CD14-positive monocyte (primary cell): ENCODE measurements at regions not wholly inside any gene's neighbourhood (a gene's known extent, or its start where the extent isn't known, plus 50 kb on each side); places are given as distances from the start of the nearest gene placed in this dataset.
"Not testable (repeated sequence)": the region's sequence is repeated elsewhere in the genome, so short reads cannot be mapped to it uniquely, and the experiment has no call there.

Experiments used
- DNase-seq, 3 donors: peaks; one replicate each; pipeline ENCODE4 v3.0.0-alpha.2; 2011 to 2022
- H2AFZ ChIP-seq: 2 replicates; pipeline ENCODE4 v1.6.0; 2012; ENCODE audit warnings: mild to moderate bottlenecking, low read depth, low read length, inconsistent platforms; ENCODE audit not compliant: insufficient read depth, poor library complexity, severe bottlenecking
- H3K27ac ChIP-seq, 2 donors: 1 replicate in 1 of 2; 2 replicates in 1 of 2; pipeline ENCODE4 v1.5.1; 2012 to 2013; ENCODE audit warnings: low read length in 2 of 2, control low read depth in 1 of 2, inconsistent platforms in 1 of 2, low read depth in 1 of 2, mild to moderate bottlenecking in 1 of 2
- H3K27me3 ChIP-seq, 2 donors: one replicate each; pipeline versions ENCODE4 v1.6.0 to v1.6.1; 2011 to 2013; ENCODE audit warnings: low read length in 2 of 2; ENCODE audit not compliant: control insufficient read depth in 2 of 2, insufficient read depth in 2 of 2
- H3K36me3 ChIP-seq, 2 donors: replicated peaks in 1 of 2; 1 replicate in 1 of 2; 2 replicates in 1 of 2; pipeline versions ENCODE4 v1.5.1 to v1.6.1; 2012 to 2013; ENCODE audit warnings: low read length in 2 of 2, control low read depth in 1 of 2, inconsistent platforms in 1 of 2, mild to moderate bottlenecking in 1 of 2; ENCODE audit not compliant: insufficient read depth in 2 of 2, control insufficient read depth in 1 of 2
- H3K4me1 ChIP-seq, 2 donors: 1 replicate in 1 of 2; 2 replicates in 1 of 2; pipeline versions ENCODE4 v1.5.1 to v1.6.1; 2012 to 2013; ENCODE audit warnings: low read length in 2 of 2, control low read depth in 1 of 2, inconsistent platforms in 1 of 2, mild to moderate bottlenecking in 1 of 2, moderate library complexity in 1 of 2; ENCODE audit not compliant: insufficient read depth in 2 of 2, control insufficient read depth in 1 of 2
- H3K4me2 ChIP-seq: replicated peaks from 2 replicates; pipeline ENCODE3; 2012; ENCODE audit warnings: low read length, moderate library complexity, mild to moderate bottlenecking; ENCODE audit not compliant: poor library complexity, severe bottlenecking; ENCODE audit errors: extremely low read depth
- H3K4me3 ChIP-seq, 3 experiments: fragments of 200-600 bp in 1 of 3; sonication (generic) in 1 of 3; replicated peaks in 1 of 3; 1 replicate in 2 of 3; 2 replicates in 1 of 3; pipeline ENCODE4 v1.5.1; 2011 to 2013; ENCODE audit warnings: low read length in 3 of 3, mild to moderate bottlenecking in 3 of 3, control low read depth in 2 of 3, low read depth in 2 of 3, inconsistent platforms in 1 of 3, moderate library complexity in 1 of 3
- H3K79me2 ChIP-seq: 2 replicates; pipeline ENCODE4 v1.6.0; 2012; ENCODE audit warnings: mild to moderate bottlenecking, control low read depth, inconsistent platforms, low read length, moderate library complexity; ENCODE audit not compliant: insufficient read depth
- H3K9ac ChIP-seq: 2 replicates; pipeline ENCODE4 v1.6.0; 2017; ENCODE audit warnings: low read length, mild to moderate bottlenecking; ENCODE audit not compliant: insufficient read depth, poor library complexity, severe bottlenecking
- H3K9me3 ChIP-seq, 2 donors: replicated peaks in 1 of 2; 1 replicate in 1 of 2; 2 replicates in 1 of 2; pipeline versions ENCODE4 v1.5.1 to v1.6.1; 2012 to 2013; ENCODE audit warnings: low read length in 2 of 2, control low read depth in 1 of 2; ENCODE audit not compliant: control insufficient read depth in 1 of 2, insufficient read depth in 1 of 2
- H4K20me1 ChIP-seq: 2 replicates; pipeline ENCODE4 v1.6.0; 2012; ENCODE audit warnings: mild to moderate bottlenecking, low read length, control low read depth, moderate library complexity; ENCODE audit not compliant: insufficient read depth
- H3K27ac Mint-ChIP-seq, 7 donors: one replicate each; pipeline ENCODE4 v1.8.0; 2020; ENCODE audit warnings: mild to moderate bottlenecking in 7 of 7, mixed read lengths in 7 of 7, moderate library complexity in 6 of 7, inconsistent platforms in 2 of 7
- H3K27me3 Mint-ChIP-seq, 3 donors: one replicate each; pipeline ENCODE4 v1.8.0; 2021 to 2022; ENCODE audit warnings: low read depth in 3 of 3, mild to moderate bottlenecking in 3 of 3, mixed read lengths in 3 of 3, moderate library complexity in 3 of 3, inconsistent platforms in 1 of 3
- H3K36me3 Mint-ChIP-seq, 2 donors: one replicate each; pipeline ENCODE4 v1.8.0; 2020; ENCODE audit warnings: mixed read lengths in 2 of 2, inconsistent platforms in 1 of 2, mild to moderate bottlenecking in 1 of 2
- H3K4me1 Mint-ChIP-seq: one replicate; pipeline ENCODE4 v1.8.0; 2020; ENCODE audit warnings: mild to moderate bottlenecking, mixed read lengths
- H3K4me3 Mint-ChIP-seq, 2 donors: one replicate each; pipeline ENCODE4 v1.8.0; 2020; ENCODE audit warnings: mild to moderate bottlenecking in 2 of 2, mixed read lengths in 2 of 2, moderate library complexity in 1 of 2
- H3K9me3 Mint-ChIP-seq, 7 donors: one replicate each; pipeline ENCODE4 v1.8.0; 2020 to 2022; ENCODE audit warnings: mixed read lengths in 7 of 7, mild to moderate bottlenecking in 6 of 7, moderate library complexity in 6 of 7, inconsistent platforms in 2 of 7
- WGBS: methylation state at CpG from one replicate; pipeline ENCODE4 v1.1.5; 2013; ENCODE audit warnings: missing lambda C conversion rate; ENCODE audit not compliant: insufficient coverage; 5-methylcytosine and 5-hydroxymethylcytosine counted together
- intact Hi-C, 2 donors: fragments of 100-400 bp; cut with micrococcal nuclease; formaldehyde crosslinking; loops; one replicate each; pipeline versions ENCODE4 v1.15.0 to v1.15.1; 2023
- TF ChIP-seq, protein P1 (sequence below): fragments of 200-600 bp; IDR thresholded peaks from one replicate; pipeline ENCODE4 v1.8.0; 2022; ENCODE audit warnings: antibody characterized with exemption, mild to moderate bottlenecking

DNA sequence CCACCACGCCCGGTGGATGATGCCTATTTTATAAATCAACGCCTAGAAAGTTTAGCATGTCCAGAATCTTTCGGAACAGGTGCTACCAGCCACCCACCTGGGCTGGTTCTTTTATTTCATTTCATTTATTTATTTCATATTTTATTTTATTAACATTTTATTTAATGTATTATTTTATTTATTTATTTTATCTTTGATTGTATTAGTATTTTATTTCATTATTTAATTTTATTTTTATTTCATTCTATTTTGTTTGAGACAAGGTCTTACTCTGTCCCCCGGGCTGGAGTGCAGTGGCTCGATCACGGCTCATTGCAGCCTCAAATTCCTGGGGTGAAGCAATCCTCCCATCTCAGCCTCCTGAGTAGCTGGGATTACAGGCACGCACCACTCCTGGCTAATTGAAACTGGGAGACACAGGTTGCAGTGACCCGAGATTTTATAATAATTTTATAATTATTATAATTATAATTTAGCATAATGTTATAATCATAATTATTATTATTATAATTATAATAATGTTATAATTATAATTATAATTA, 187.2 kb downstream of the SHOX start:
- Mint-ChIP-seq H3K27me3 (peaks cover 0 to 4% (median 3%) of the 10 kb centered on the region in 3 donors), H3K36me3 (no peaks in the 10 kb centered on the region), H3K4me3 (no peak overlapping the region), H3K4me1 (no peaks in the 10 kb centered on the region), H3K9me3 (peaks cover 0 to 14% (median 10%) of the 10 kb centered on the region in 7 donors), H3K27ac (no peak overlapping the region)
- WGBS, result no CpG with 5 or more reads among the region's 9 CpGs
- Histone ChIP-seq H3K27me3 (no peaks in the 10 kb centered on the region), H3K36me3 (no peaks in the 10 kb centered on the region), H4K20me1 (no peaks in the 10 kb centered on the region), H3K9ac (no peak overlapping the region), H2AFZ (no peak overlapping the region), H3K4me3 (no peak overlapping the region), H3K79me2 (no peaks in the 10 kb centered on the region), H3K27ac (no peak overlapping the region), H3K9me3 (peaks cover 0 to 3% of the 10 kb centered on the region in 2 donors), H3K4me2 (no peak overlapping the region), H3K4me1 (no peaks in the 10 kb centered on the region)
- intact Hi-C loops, result no loop called here
- TF ChIP-seq, protein P1, sequence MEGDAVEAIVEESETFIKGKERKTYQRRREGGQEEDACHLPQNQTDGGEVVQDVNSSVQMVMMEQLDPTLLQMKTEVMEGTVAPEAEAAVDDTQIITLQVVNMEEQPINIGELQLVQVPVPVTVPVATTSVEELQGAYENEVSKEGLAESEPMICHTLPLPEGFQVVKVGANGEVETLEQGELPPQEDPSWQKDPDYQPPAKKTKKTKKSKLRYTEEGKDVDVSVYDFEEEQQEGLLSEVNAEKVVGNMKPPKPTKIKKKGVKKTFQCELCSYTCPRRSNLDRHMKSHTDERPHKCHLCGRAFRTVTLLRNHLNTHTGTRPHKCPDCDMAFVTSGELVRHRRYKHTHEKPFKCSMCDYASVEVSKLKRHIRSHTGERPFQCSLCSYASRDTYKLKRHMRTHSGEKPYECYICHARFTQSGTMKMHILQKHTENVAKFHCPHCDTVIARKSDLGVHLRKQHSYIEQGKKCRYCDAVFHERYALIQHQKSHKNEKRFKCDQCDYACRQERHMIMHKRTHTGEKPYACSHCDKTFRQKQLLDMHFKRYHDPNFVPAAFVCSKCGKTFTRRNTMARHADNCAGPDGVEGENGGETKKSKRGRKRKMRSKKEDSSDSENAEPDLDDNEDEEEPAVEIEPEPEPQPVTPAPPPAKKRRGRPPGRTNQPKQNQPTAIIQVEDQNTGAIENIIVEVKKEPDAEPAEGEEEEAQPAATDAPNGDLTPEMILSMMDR, result no peak
- DNase-seq, result no peak

DNA sequence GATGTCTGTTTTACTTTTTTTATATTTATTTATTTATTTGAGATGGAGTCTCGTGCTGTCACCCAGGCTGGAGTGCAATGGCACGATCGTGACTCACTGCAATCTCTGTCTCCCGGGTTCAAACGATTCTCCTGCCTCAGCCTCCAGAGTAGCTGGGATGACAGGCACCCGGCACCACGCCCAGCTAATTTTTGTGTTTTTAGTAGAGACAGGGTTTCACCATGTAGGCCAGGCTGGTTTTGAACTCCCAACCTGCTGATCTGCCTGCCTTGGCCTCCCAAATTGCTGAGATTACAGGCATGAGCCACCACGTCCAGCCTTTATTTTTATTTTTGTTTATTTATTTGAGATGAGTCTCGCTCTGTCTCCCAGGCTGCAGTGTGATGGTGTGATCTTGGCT, 186.6 kb downstream of the SHOX start:
- H4K20me1 ChIP-seq, H3K4me3 ChIP-seq, H3K4me2 ChIP-seq, H3K36me3 ChIP-seq, H3K79me2 ChIP-seq, H3K4me1 Mint-ChIP-seq, H3K4me1 ChIP-seq, H3K36me3 Mint-ChIP-seq, DNase-seq, H2AFZ ChIP-seq, H3K9ac ChIP-seq, H3K9me3 ChIP-seq, H3K27me3 Mint-ChIP-seq, H3K27me3 ChIP-seq, H3K4me3 Mint-ChIP-seq, H3K27ac ChIP-seq, intact Hi-C loops: not testable (repeated sequence)
- WGBS, result 94% methylated on average over 6 of the region's 9 CpGs
- Mint-ChIP-seq H3K27ac (peak overlapping the region in 1 of 7 donors; percentile 28), H3K9me3 (peaks cover 0 to 13% (median 10%) of the 10 kb centered on the region in 7 donors)
